HAP-1 (cell line): ENCODE measurements at regions not wholly inside any gene's neighbourhood (a gene's known extent, or its start where the extent isn't known, plus 50 kb on each side); places are given as distances from the start of the nearest gene placed in this dataset.
"Not testable (repeated sequence)": the region's sequence is repeated elsewhere in the genome, so short reads cannot be mapped to it uniquely, and the experiment has no call there.

Source experiments
- DNase-seq, 2 experiments: peaks; one replicate each; pipeline ENCODE4 v3.0.0-alpha.2; 2016 to 2020; ENCODE audit warnings: low spot score in 2 of 2
- H3K27me3 ChIP-seq: fragments of 250-450 bp; sonication (Bioruptor Pico); 2 replicates; pipeline ENCODE4 v1.5.1; 2020; ENCODE audit warnings: low read depth, mild to moderate bottlenecking, moderate library complexity
- H3K36me3 ChIP-seq: fragments of 250-450 bp; sonication (Bioruptor Pico); replicated peaks from 2 replicates; pipeline ENCODE4 v1.5.1; 2020; ENCODE audit warnings: mild to moderate bottlenecking
- H3K4me1 ChIP-seq: fragments of 250-450 bp; sonication (Bioruptor Pico); 2 replicates; pipeline ENCODE4 v1.5.1; 2020; ENCODE audit warnings: mild to moderate bottlenecking
- H3K4me3 ChIP-seq: fragments of 250-450 bp; sonication (Bioruptor Pico); 2 replicates; pipeline ENCODE4 v1.5.1; 2020; ENCODE audit warnings: mild to moderate bottlenecking, moderate library complexity
- H3K9me3 ChIP-seq: fragments of 250-450 bp; sonication (Bioruptor Pico); 2 replicates; pipeline ENCODE4 v1.5.1; 2020; ENCODE audit warnings: mild to moderate bottlenecking, moderate library complexity
- in situ Hi-C: fragments of 300-500 bp; cut with MboI; formaldehyde crosslinking; loops from 3 replicates; pipeline ENCODE4 v1.14.3; 2020; ENCODE audit warnings: low sequenced_read_pairs, inconsistent platforms, mixed read lengths

- no peak for DNase-seq
- in situ Hi-C loops, result no loop called here
- H3K27me3 ChIP-seq, result no peaks in the 10 kb centered on the region
- H3K4me3 ChIP-seq, result no peak overlapping the region
- H3K36me3 ChIP-seq, result no peaks in the 10 kb centered on the region
- H3K9me3 ChIP-seq, result no peaks in the 10 kb centered on the region
- H3K4me1 ChIP-seq, result no peaks in the 10 kb centered on the region
Observed at GRCh38 chr2:195105581-195105980, 551.4 kb upstream of the SLC39A10 start.

DNA sequence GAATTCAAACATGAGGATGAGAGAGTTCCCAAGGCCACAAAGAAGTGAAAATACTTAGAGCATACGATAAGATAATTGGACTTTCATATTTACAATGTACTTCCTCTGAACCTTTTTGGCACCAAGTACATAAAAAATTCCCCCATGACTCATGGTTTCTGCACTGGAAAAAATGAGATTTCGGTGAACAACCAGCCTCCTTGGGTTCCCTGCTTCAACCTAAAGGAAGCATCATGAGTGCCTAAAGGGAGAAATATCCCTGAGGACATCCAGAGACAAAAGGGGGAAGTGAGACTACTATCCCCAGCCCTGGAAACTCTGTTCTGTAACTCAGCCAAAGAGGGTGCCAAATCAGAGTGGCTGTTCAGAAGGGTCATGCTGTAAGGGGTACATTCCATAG is 562.7 kb upstream of the SLC39A10 start:
- in situ Hi-C loops, result no loop called here
- no peak for DNase-seq

DNA sequence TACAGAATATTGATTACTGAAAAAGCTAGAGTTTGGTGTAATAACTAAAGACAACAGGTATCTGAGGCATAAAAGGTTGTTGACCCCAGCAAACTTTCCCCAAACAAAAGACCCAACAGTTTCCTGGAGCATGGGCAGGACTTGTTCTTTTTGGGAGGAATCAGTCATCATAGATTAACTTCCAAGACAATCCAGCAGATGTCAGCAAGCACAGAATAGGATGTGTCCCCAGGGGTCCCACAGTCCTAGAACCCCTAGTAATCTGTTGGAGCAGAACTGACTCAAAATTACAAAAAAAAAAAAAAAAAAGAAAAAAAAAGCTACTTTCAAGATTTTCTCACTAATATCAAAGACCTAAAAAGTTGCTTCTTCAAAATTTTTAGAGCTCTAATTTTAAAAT is 564.7 kb upstream of the SLC39A10 start:
- H3K27me3 ChIP-seq, result no peaks in the 10 kb centered on the region
- no peak overlapping the region for H3K4me3 ChIP-seq
- H3K9me3 ChIP-seq, result no peaks in the 10 kb centered on the region
- DNase-seq, result no peak
- in situ Hi-C loops, result no loop called here
- H3K36me3 ChIP-seq, result no peaks in the 10 kb centered on the region
- H3K4me1 ChIP-seq, result no peaks in the 10 kb centered on the region

More for the DNA sequence above, 562.7 kb upstream of the SLC39A10 start:
- Histone ChIP-seq H3K9me3 (no peaks in the 10 kb centered on the region), H3K4me3 (no peak overlapping the region), H3K36me3 (no peaks in the 10 kb centered on the region), H3K27me3 (no peaks in the 10 kb centered on the region), H3K4me1 (no peaks in the 10 kb centered on the region)

DNA sequence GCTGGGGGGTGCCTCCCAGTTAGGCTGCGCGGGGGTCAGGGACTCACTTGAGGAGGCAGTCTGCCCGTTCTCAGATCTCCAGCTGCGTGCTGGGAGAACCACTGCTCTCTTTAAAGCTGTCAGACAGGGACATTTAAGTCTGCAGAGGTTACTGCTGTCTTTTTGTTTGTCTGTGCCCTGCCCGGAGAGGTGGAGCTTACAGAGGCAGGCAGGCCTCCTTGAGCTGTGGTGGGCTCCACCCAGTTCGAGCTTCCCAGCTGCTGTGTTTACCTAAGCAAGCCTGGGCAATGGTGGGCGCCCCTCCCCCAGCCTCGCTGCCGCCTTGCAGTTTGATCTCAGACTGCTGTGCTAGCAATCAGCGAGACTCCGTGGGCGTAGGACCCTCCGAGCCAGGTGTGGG is 584.2 kb upstream of the SLC39A10 start:
- in situ Hi-C loops, DNase-seq, H3K36me3 ChIP-seq, H3K4me3 ChIP-seq, H3K9me3 ChIP-seq, H3K27me3 ChIP-seq, H3K4me1 ChIP-seq: not testable (repeated sequence)

DNA sequence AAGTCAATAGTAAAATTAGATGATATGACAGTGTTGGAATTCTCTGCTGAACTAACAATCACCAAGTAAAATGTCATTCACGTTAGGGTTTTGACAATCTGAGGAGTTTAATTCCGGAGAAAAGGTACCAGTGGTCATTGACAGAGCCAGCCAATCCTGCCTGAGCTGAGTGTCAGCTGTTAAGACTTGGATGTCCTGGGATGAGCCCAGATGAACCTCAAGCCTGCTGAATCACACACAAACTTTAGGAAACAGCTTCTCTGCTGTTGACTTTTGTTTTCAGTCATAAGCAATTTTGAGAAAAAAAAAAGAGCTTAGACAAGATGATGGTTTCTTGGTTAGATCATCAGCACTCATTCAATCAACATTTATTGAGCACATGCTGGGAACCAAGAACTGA is 600.0 kb upstream of the SLC39A10 start:
- Histone ChIP-seq H3K4me1 (no peaks in the 10 kb centered on the region), H3K9me3 (no peaks in the 10 kb centered on the region), H3K27me3 (no peaks in the 10 kb centered on the region), H3K4me3 (no peak overlapping the region), H3K36me3 (no peaks in the 10 kb centered on the region)
- DNase-seq, result no peak
- in situ Hi-C loops, result no loop called here

- H3K27me3 ChIP-seq, result no peaks in the 10 kb centered on the region
- no peaks in the 10 kb centered on the region for H3K4me1 ChIP-seq
- no peak overlapping the region for H3K4me3 ChIP-seq
- H3K36me3 ChIP-seq, result no peaks in the 10 kb centered on the region
- no peaks in the 10 kb centered on the region for H3K9me3 ChIP-seq
- in situ Hi-C loops, result no loop called here
- no peak for DNase-seq
Observed at GRCh38 chr2:195055996-195056395, 601.0 kb upstream of the SLC39A10 start.

DNA sequence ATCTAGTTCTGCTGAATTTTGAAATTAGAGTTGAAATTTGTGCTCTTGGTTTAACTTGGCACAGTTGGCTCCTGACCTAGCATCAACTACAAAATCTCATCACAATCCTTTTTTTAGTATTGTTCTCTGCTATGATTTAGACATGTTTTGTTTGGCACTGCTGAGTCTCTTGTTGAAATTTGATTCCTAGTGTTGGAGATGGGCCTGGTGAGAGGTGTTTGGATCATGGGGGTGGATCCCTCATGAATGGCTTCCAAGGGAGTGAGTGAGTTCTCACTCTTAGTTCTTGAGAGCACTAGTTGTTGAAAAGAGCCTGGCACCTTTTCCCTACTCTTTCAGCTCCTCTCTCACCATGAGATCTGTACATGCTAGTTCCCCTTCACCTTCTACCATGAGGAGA is 605.6 kb upstream of the SLC39A10 start:
- Histone ChIP-seq H3K36me3 (no peaks in the 10 kb centered on the region), H3K4me1 (no peaks in the 10 kb centered on the region), H3K27me3 (no peaks in the 10 kb centered on the region), H3K9me3 (no peaks in the 10 kb centered on the region), H3K4me3 (no peak overlapping the region)
- in situ Hi-C loops, result no loop called here
- DNase-seq, result no peak

GRCh38 chr2:195049372-195050031 is 607.5 kb upstream of the SLC39A10 start:
- Histone ChIP-seq H3K36me3 (no peaks in the 10 kb centered on the region), H3K4me1 (no peaks in the 10 kb centered on the region), H3K9me3 (no peaks in the 10 kb centered on the region), H3K4me3 (no peak overlapping the region), H3K27me3 (no peaks in the 10 kb centered on the region)
- in situ Hi-C loops, result no loop called here
- DNase-seq, result no peak

GRCh38 chr2:195047955-195048354 is 609.1 kb upstream of the SLC39A10 start:
- no peaks in the 10 kb centered on the region for H3K4me1 ChIP-seq
- no peak overlapping the region for H3K4me3 ChIP-seq
- no peaks in the 10 kb centered on the region for H3K9me3 ChIP-seq
- no peaks in the 10 kb centered on the region for H3K27me3 ChIP-seq
- no peak for DNase-seq
- in situ Hi-C loops, result no loop called here
- no peaks in the 10 kb centered on the region for H3K36me3 ChIP-seq

- no peak for DNase-seq
- Histone ChIP-seq H3K9me3 (no peaks in the 10 kb centered on the region), H3K36me3 (no peaks in the 10 kb centered on the region), H3K4me1 (no peaks in the 10 kb centered on the region; the same call in 1 of the 2 replicates), H3K4me3 (no peak overlapping the region), H3K27me3 (no peaks in the 10 kb centered on the region)
- in situ Hi-C loops, result no loop called here
Observed at GRCh38 chr2:195044801-195045200, 612.2 kb upstream of the SLC39A10 start.

- Histone ChIP-seq H3K9me3 (no peaks in the 10 kb centered on the region), H3K4me1 (no peaks in the 10 kb centered on the region; the same call in 1 of the 2 replicates), H3K36me3 (no peaks in the 10 kb centered on the region), H3K4me3 (no peak overlapping the region), H3K27me3 (no peaks in the 10 kb centered on the region)
- DNase-seq, result no peak
- in situ Hi-C loops, result no loop called here
Observed at GRCh38 chr2:195038153-195038552, 618.9 kb upstream of the SLC39A10 start.

GRCh38 chr2:195037045-195037444 is 620.0 kb upstream of the SLC39A10 start:
- in situ Hi-C loops, result no loop called here

GRCh38 chr2:195031411-195031810 is 625.6 kb upstream of the SLC39A10 start:
- Histone ChIP-seq H3K4me3 (no peak overlapping the region), H3K27me3 (no peaks in the 10 kb centered on the region)

More at GRCh38 chr2:195037045-195037444, 620.0 kb upstream of the SLC39A10 start:
- no peaks in the 10 kb centered on the region for H3K9me3 ChIP-seq
- no peaks in the 10 kb centered on the region for H3K27me3 ChIP-seq
- H3K4me1 ChIP-seq, result no peaks in the 10 kb centered on the region; the same call in 1 of the 2 replicates
- no peak for DNase-seq
- no peak overlapping the region for H3K4me3 ChIP-seq
- no peaks in the 10 kb centered on the region for H3K36me3 ChIP-seq

DNA sequence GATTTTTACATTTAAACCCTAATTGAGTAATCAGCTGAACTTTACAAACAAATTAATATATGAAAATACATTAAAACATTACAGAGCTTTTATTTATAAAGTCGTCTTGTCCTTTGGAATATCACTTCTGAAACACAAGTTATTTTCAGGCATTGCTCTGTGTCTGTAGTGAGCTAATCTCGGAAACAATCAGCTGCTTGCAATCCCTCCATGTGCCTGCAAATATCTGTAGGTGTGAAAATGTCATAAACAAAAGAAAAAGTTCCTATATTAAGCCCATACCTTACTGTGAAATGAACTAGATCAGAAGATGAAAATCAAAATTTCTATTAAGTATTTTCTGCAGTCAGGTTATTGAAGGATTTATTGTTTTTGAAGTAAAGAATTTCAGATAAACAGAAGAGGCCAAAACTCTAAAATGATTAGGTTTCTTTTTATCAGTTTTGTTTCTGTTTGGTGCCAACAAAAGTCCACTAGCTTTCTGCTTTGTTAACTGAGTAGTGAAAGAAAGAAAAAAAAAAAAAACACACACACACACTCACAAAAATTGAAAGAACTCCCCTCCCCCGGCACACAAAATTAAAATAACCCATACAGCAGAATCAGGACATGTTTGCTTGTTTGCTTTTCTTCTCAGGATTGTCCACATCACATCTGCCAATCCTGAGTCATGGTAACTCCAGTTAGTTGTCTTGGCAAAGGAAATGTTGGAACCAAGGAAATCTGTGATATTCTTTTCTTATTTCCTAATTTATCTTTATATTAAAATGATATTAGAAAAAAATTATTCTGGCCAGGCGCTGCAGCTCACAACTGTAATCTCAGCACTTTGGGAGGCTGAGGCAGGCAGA is 627.0 kb upstream of the SLC39A10 start:
- Histone ChIP-seq H3K36me3 (no peaks in the 10 kb centered on the region), H3K4me3 (no peak overlapping the region), H3K27me3 (no peaks in the 10 kb centered on the region), H3K4me1 (no peaks in the 10 kb centered on the region), H3K9me3 (no peaks in the 10 kb centered on the region)
- in situ Hi-C loops, result no loop called here
- DNase-seq, result no peak

More at GRCh38 chr2:195031411-195031810, 625.6 kb upstream of the SLC39A10 start:
- Histone ChIP-seq H3K4me1 (no peaks in the 10 kb centered on the region), H3K36me3 (no peaks in the 10 kb centered on the region), H3K9me3 (no peaks in the 10 kb centered on the region)
- in situ Hi-C loops, result no loop called here
- DNase-seq, result no peak
